NK-92 treated with Interleukin-12 subunit alpha and Interleukin-12 subunit beta, amount 100 ng/mL, for 24 hours (cell line): ENCODE measurements at regions not wholly inside any gene's neighbourhood (a gene's known extent, or its start where the extent isn't known, plus 50 kb on each side); places are given as distances from the start of the nearest gene placed in this dataset.
"Not testable (repeated sequence)": the region's sequence is repeated elsewhere in the genome, so short reads cannot be mapped to it uniquely, and the experiment has no call there.

Source experiments
- DNase-seq: peaks from one replicate; lab custom pipeline; 2025; lab: John Stamatoyannopoulos, UW

DNA sequence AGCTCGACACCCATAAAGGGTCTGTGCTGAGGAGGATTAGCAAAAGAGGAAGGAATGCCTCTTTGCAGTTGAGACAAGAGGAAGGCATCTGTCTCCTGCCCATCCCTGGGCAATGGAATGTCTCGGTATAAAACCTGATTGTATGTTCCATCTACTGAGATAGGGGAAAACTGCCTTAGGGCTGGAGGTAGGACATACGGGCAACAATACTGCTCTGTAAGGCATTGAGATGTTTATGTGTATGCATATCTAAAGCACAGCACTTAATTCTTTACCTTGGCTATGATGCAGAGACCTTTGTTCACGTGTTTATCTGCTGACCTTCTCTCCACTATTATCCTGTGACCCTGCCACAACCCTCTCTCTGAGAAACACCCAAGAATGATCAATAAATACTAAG is 210.7 kb downstream of the POTED start:
- DNase-seq = not testable (repeated sequence)

DNA sequence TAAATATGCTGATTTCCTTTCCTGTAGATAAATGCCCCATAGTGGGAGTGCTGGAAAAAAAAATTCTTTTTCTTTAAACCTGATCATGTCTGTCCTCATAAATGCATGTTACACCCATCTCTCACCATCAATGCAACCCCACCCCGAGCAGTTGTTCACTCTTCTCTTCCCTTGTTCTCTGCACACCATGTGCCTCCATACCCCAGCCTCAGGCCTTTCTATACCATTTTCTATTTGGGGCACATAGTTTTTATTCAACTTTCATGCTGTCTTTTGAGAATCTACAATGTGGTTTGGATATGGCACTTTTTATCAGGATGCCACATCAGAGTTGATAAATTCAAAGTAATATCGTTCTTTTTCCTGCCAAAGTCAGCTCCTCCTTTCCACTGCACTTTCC is 202.6 kb downstream of the POTED start:
- not testable (repeated sequence) for DNase-seq

- DNase-seq = not testable (repeated sequence)
These were observed 201.0 kb downstream of the POTED start for GRCh38 chr21:13810559-13810958.

DNA sequence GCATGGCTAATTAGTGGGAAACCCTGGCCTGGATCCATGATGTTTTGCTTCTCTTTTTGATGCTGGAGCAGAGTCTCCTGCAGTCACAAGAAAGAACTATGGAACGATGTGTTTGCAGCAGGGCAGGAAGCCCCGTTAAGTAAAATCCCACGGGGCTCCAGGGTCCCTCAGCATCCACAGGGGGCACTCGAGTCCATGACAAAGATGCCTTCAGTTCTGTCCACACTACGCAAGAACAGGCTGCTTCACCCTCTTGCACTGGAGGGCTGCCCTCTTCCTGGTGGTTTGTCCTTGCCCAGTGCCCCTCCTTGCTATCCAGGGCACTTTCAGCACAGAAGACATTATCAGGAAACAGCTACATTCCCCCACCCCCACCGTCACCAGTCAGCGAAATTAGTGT is 196.9 kb downstream of the POTED start:
- not testable (repeated sequence) for DNase-seq

DNA sequence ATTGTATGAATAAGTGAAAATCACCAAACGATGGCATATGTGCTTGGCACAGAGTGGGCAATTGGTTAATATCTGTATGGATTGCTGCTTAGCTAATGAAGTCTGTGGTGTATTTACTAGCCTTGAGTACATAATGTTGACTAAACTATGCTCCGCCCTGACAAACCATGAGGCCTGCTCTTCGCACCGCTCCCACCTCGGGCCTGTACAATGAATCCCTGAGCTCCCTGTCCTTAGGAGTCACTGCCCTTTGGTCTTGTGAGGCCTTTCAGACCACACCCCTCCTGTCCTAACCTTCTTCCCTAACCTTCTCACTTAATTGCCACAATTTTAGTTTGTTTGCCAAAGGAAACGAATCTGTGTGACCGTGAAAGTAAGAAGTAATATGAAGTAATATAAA is 193.2 kb downstream of the POTED start:
- not testable (repeated sequence) for DNase-seq
